GM19395 (cell line): ENCODE measurements at regions not wholly inside any gene's neighbourhood (a gene's known extent, or its start where the extent isn't known, plus 50 kb on each side); places are given as distances from the start of the nearest gene placed in this dataset.

Experiments
- ATAC-seq: cut with Tn5 transposase; IDR thresholded peaks from one replicate; pipeline ENCODE4 v1.9.1; 2021; ENCODE audit warnings: mild to moderate bottlenecking, moderate library complexity; ENCODE audit not compliant: unreplicated experiment

- ATAC-seq: no peak
Measured at GRCh38 chr12:130070126-130070611, 92.1 kb upstream of the FZD10 start.

GRCh38 chr12:130073721-130074120 lies 88.5 kb upstream of the FZD10 start:
- no peak for ATAC-seq

DNA sequence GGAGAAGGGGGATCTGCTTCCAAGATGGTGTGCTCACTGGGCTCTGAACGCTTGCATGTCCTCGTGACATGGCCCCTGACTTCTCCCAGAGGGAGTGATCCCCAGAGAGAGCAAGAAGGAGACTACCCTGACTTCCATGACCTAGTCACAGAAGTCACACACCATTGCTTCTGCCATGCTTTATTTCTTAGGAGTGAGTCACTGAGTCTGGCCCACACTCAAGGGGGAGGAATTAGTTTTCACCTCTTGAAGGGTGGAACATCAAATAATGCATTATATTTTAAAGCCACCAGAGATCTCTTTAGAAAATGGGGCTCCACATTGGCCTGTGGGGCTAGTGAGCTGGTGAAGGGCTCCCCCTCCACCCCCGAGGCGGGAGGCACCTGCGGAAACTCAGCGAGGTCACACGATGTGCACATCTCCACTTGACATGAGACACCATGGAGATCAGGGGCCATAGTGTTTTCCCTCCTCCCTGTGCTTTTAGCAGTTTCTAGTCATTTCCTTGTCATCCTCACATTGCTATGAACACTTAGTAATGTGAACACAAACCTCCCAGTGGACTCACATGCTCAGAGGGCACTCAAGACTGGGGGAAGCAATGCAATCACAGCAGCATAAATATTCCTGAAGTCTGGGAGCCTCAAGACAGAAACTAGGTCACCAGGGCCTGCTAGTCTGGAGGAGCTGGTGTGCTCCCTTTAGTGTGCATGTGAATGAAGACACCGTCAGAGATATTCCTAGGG lies 87.4 kb upstream of the FZD10 start:
- ATAC-seq: no peak

GRCh38 chr12:130075497-130076076 lies 86.7 kb upstream of the FZD10 start:
- ATAC-seq: no peak

DNA sequence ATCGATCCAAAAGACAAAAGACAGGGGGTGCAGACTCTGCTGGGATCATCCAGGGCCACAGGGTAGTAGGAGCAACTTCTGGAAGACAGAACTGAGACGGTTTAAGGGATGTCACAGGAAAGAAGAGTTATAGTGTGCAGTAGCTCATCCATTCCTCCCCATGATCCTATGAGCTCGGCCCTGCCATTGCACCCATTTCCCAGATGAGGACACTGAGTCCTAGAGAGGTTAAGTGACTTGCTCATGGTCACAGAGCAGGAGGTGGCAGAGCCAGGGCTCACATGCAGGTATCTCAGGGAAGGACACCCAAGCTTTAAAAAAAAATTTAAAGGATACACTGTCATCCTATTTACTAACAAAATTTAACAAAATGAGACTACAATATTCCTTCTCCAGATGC lies 86.1 kb upstream of the FZD10 start:
- no peak for ATAC-seq

GRCh38 chr12:130076752-130077151 lies 85.5 kb upstream of the FZD10 start:
- ATAC-seq: no peak

- ATAC-seq: no peak
Measured at GRCh38 chr12:130078852-130079251, 83.4 kb upstream of the FZD10 start.

- no peak for ATAC-seq
Measured at GRCh38 chr12:130079279-130079678, 83.0 kb upstream of the FZD10 start.

DNA sequence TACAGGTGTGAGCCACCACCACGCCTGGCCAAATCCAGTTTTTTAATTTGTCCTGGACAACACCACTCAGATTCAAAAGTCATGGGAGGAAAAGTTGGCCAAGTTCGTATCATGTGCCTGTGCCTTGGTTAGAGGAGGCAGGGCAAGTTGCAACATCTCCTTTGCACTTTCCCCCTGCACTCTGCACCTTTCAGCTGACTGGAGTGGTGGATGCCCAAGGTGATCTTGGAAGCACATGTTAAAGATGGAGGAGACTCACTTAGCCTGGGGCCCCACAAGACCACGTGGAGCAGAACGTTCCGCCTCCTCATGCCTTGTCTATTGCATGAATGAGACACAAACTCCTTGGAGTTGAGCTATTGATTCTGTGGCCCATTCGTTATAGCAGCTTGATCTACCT lies 82.1 kb upstream of the FZD10 start:
- ATAC-seq: no peak

DNA sequence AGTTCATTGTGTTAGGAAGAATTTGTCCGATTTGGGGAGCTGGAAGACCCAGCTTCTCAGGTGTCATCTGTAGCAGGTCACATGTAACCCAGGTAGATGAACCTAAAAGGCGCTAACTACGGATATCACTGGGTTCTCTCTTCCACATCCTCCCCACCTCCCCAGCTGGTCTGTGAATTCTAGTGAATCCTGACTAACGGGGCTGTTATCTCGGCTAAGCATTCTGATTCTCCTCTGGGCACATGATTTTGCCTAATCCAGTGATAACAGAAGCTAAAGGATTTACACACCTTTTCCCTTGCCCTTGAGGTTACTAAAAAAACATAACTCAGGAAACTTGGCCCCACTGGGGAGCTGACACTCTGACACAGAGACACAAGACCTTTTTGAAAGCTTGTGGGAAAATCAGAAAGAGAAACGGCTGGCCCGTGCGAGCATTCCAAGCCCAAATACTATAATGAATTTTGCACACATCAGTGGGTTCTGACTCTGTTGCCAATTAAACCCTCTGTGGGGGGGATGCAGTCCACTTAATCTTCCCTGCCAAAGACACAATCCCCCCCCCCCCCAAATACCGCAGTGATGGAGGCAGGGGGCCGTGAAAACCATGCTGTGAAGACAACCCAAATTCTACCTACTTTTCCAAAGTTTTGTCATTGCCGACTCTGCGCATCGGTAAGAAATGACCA lies 81.0 kb upstream of the FZD10 start:
- ATAC-seq: no peak

- ATAC-seq: no peak
Measured at GRCh38 chr12:130083002-130083401, 79.3 kb upstream of the FZD10 start.

DNA sequence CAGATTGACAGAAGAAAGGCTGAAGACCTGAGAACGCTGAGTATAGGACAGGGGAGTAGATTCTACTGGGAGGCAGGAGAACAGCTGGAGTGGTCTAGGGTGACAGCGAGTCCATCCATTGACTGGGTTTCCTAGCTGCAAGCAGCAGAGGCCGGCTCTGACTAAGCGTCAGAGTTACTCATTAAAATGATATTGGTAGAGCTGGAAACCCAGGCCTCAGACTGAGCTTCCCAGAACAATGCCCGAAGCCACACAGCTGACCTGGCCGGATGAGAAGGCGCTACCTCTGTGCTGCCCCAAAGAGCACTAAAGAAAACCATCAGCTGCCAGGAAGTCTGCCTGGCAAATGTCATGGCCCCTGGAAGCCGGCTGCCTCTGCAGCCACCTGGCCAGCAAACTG lies 78.5 kb upstream of the FZD10 start:
- ATAC-seq: no peak

DNA sequence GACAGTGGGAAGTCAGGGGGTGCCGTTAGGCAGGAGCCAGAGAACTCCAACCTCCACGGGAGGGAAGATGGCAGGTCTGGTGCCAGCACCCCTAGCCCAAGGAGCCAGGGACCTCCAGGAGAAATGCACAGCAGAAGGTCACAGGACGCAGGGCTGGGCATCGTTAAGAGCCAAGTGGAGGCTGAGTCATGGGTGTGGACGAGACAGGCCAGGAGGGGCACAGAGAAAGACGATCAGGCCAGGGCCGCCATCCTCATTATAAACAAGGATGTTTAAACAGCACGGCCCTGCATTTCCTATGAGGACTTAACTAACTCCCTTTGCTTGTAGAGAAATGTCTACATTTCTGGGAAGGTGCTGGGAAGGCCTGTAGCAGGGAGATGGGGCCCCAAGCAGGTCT lies 77.9 kb upstream of the FZD10 start:
- ATAC-seq: no peak

DNA sequence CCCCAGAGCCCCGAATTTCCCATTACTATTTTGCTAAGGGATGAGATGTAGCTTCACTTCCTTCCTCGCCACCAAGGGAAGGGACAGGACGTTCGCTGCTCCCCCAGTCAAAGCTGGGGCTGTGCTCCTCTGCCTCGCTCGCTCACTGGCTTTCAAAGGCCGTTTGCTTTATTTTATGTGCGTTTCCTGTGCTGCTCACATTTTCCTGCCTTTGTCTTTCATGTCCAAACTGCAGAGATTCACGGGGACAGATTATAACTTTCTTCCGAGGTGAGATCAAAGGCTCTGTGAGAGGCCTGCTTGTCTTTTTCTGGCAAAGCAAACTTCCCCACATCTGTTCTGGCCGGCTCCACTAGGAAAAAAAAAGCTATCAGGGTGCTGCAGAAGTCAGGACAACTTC lies 76.0 kb upstream of the FZD10 start:
- ATAC-seq: no peak

GRCh38 chr12:130086797-130087196 lies 75.5 kb upstream of the FZD10 start:
- ATAC-seq: no peak

DNA sequence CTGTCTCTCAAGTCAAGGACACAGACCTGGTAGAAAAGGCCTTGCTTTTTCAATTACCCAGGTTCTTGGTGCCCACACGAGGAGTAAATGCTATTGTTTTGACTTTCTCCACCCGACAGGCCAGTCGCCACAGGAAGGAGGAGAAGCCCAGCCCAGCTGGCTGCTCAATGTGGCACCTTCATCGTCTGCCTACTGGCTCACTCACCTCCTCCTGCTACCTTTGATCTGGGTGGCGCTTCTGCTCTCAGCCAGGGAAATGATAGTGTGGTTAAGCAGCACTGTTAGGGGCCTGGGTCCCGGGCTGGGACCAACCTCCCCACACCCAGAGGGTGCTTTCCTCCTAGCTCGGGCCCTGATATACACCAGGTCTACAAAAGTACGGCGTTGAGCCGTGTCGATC lies 75.0 kb upstream of the FZD10 start:
- no peak for ATAC-seq

- no peak for ATAC-seq
Measured at GRCh38 chr12:130088504-130088903, 73.8 kb upstream of the FZD10 start.

GRCh38 chr12:130090542-130090941 lies 71.7 kb upstream of the FZD10 start:
- no peak for ATAC-seq

DNA sequence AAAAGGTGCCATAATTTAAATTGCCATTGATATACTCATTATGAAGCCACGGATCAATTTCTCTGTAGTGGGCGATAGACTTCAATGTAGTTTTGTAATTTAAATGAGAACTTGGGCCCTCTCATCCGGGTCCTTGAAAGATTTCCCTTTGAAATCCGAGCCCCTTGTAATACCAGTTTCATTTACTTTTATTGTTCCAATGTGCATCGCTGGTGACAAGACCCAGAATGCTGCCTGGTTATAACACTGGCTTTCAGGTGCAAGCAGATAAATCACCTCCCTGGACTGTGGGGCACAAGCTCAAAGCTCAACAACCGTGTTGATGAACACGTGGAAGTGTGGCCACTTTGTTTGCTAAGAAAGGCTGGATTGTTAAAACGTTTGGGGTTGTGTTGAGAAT lies 68.9 kb upstream of the FZD10 start:
- no peak for ATAC-seq

DNA sequence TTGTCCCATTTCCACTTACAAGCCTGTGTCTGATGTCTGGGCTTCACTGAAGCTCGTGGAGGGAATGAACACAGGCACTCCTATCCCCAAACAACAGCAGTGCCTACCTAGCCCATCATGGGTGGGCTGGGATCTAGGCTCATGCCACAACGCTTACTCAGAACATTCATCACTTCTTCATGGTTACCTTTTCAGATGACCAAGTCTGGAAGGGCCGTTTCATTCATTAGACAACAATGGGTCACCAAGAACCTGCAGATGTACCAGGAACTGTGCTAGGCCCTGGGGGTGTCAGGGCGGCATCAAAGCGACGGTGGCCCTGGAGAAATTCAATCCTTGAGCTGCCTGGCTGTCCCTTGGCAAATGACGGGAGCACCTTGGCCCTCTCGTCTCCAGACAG lies 64.9 kb upstream of the FZD10 start:
- ATAC-seq: no peak

GRCh38 chr12:130097798-130098255 lies 64.4 kb upstream of the FZD10 start:
- no peak for ATAC-seq
